H1 (cell line): ENCODE measurements at regions not wholly inside any gene's neighbourhood (a gene's known extent, or its start where the extent isn't known, plus 50 kb on each side); places are given as distances from the start of the nearest gene placed in this dataset.

Source experiments
- CTCF ChIA-PET: fragments of 300-600 bp; sonication (Branson Sonifier 250); formaldehyde crosslinking; loops from one replicate; lab custom pipeline; 2021; ENCODE audit not compliant: partially characterized antibody; lab: Charles Lee
- POLR2A ChIA-PET: fragments of 300-600 bp; sonication (Branson Sonifier 250); formaldehyde crosslinking; loops from one replicate; lab custom pipeline; 2021; ENCODE audit warnings: inconsistent platforms; ENCODE audit not compliant: partially characterized antibody; lab: Charles Lee
- DNase-seq, 2 experiments: peaks; one replicate each; pipeline versions ENCODE4 v3.0.0 to v3.0.0-alpha.2; 2010 to 2022; ENCODE audit warnings: low spot score in 2 of 2, low read depth in 1 of 2, mixed read lengths in 1 of 2
- FAIRE-seq: peaks from 2 replicates; lab custom pipeline; 2011; peaks lifted over from hg19 to GRCh38; lab: Jason Lieb, UNC
- H2AFZ ChIP-seq: 2 replicates; pipeline ENCODE4 v1.8.1; 2012; ENCODE audit warnings: low read length, inconsistent platforms
- H2AK5ac ChIP-seq: 2 replicates; pipeline ENCODE4 v1.6.1; 2013; ENCODE audit warnings: low read depth, low read length
- H2BK120ac ChIP-seq: replicated peaks from 2 replicates; pipeline ENCODE3; 2013; ENCODE audit warnings: low read depth, low read length, inconsistent platforms
- H2BK12ac ChIP-seq: 2 replicates; pipeline ENCODE4 v1.6.1; 2013; ENCODE audit warnings: low read depth, low read length
- H2BK15ac ChIP-seq: 2 replicates; pipeline ENCODE4 v1.6.1; 2013; ENCODE audit warnings: low read length
- H2BK20ac ChIP-seq: 2 replicates; pipeline ENCODE4 v1.6.1; 2013; ENCODE audit warnings: low read length
- H2BK5ac ChIP-seq: 2 replicates; pipeline ENCODE4 v1.6.1; 2013; ENCODE audit warnings: low read depth, low read length
- H3K14ac ChIP-seq: 2 replicates; pipeline ENCODE4 v1.6.1; 2013; ENCODE audit warnings: inconsistent platforms; ENCODE audit not compliant: insufficient read length
- H3K18ac ChIP-seq: 2 replicates; pipeline ENCODE4 v1.6.1; 2013; ENCODE audit warnings: low read length; ENCODE audit errors: extremely low read depth
- H3K23ac ChIP-seq: 2 replicates; pipeline ENCODE4 v1.6.1; 2013; ENCODE audit warnings: inconsistent platforms; ENCODE audit not compliant: insufficient read length
- H3K23me2 ChIP-seq: 2 replicates; pipeline ENCODE4 v1.6.1; 2013; ENCODE audit warnings: low read depth, low read length
- H3K27ac ChIP-seq: 2 replicates; pipeline ENCODE4 v1.6.1; 2011; ENCODE audit warnings: low read depth, low read length, inconsistent platforms
- H3K27me3 ChIP-seq, 4 experiments: replicated peaks in 1 of 4; 1 replicate in 1 of 4; 2 replicates in 3 of 4; pipeline versions ENCODE4 v1.6.1 to v1.8.1; 2011 to 2013; ENCODE audit warnings: low read length in 3 of 4, mild to moderate bottlenecking in 3 of 4, inconsistent platforms in 2 of 4, mixed read lengths in 2 of 4, moderate library complexity in 1 of 4; ENCODE audit not compliant: control insufficient read depth in 3 of 4, insufficient read depth in 3 of 4; ENCODE audit errors: extremely low read depth in 1 of 4
- H3K36me3 ChIP-seq, 4 experiments: 2 replicates each; pipeline versions ENCODE4 v1.6.1 to v1.8.1; 2011 to 2013; ENCODE audit warnings: mild to moderate bottlenecking in 4 of 4, low read length in 3 of 4, moderate library complexity in 2 of 4, control low read depth in 1 of 4, inconsistent platforms in 1 of 4; ENCODE audit not compliant: insufficient read depth in 4 of 4, control insufficient read depth in 2 of 4
- H3K4ac ChIP-seq: replicated peaks from 2 replicates; pipeline ENCODE3; 2013; ENCODE audit warnings: low read length, low read depth, mixed read lengths, inconsistent platforms; ENCODE audit not compliant: insufficient read length
- H3K4me1 ChIP-seq, 4 experiments: replicated peaks in 1 of 4; 1 replicate in 1 of 4; 2 replicates in 3 of 4; pipeline versions ENCODE4 v1.6.1 to v1.8.1; 2011 to 2013; ENCODE audit warnings: low read length in 3 of 4, inconsistent platforms in 2 of 4, mixed read lengths in 1 of 4; ENCODE audit not compliant: insufficient read depth in 4 of 4, control insufficient read depth in 3 of 4
- H3K4me2 ChIP-seq, 2 experiments: 2 replicates each; pipeline versions ENCODE4 v1.6.1 to v1.8.1; 2011 to 2013; ENCODE audit warnings: low read depth in 2 of 2, low read length in 2 of 2, control low read depth in 1 of 2, inconsistent platforms in 1 of 2, mild to moderate bottlenecking in 1 of 2; ENCODE audit not compliant: insufficient read depth in 1 of 2
- H3K4me3 ChIP-seq, 4 experiments: fragments of 200-600, 300-600 bp in 1 of 4; sonication (generic), shearing (Covaris generic), sonication (Bioruptor Twin) in 1 of 4; 2 replicates each; pipeline versions ENCODE4 v1.5.1 to v1.8.1; 2011 to 2016; ENCODE audit warnings: low read length in 4 of 4, low read depth in 3 of 4, control low read depth in 2 of 4, inconsistent platforms in 2 of 4, mild to moderate bottlenecking in 2 of 4, mixed read lengths in 1 of 4, moderate library complexity in 1 of 4; ENCODE audit not compliant: insufficient read depth in 2 of 4; ENCODE audit errors: extremely low read depth in 1 of 4
- H3K56ac ChIP-seq: replicated peaks from 2 replicates; pipeline ENCODE3; 2013; ENCODE audit warnings: low read depth, mild to moderate bottlenecking, mixed read lengths, low read length, inconsistent platforms; ENCODE audit not compliant: insufficient read length
- H3K79me1 ChIP-seq: 2 replicates; pipeline ENCODE4 v1.6.1; 2013; ENCODE audit warnings: low read depth, low read length, control low read depth
- H3K79me2 ChIP-seq, 2 experiments: 2 replicates each; pipeline versions ENCODE4 v1.6.1 to v1.8.1; 2012 to 2013; ENCODE audit warnings: low read length in 2 of 2, mild to moderate bottlenecking in 2 of 2, inconsistent platforms in 1 of 2; ENCODE audit not compliant: insufficient read depth in 2 of 2, control insufficient read depth in 1 of 2
- H3K9ac ChIP-seq, 4 experiments: replicated peaks in 1 of 4; 1 replicate in 1 of 4; 2 replicates in 3 of 4; pipeline versions ENCODE4 v1.6.1 to v1.8.1; 2011 to 2013; ENCODE audit warnings: low read depth in 3 of 4, low read length in 3 of 4, control low read depth in 2 of 4, mild to moderate bottlenecking in 2 of 4, moderate library complexity in 2 of 4, inconsistent platforms in 1 of 4; ENCODE audit errors: extremely low read depth in 1 of 4
- H3K9me3 ChIP-seq, 2 experiments: 2 replicates each; pipeline versions ENCODE4 v1.6.1 to v1.8.1; 2012 to 2013; ENCODE audit warnings: mild to moderate bottlenecking in 2 of 2, moderate library complexity in 2 of 2, control low read depth in 1 of 2, inconsistent platforms in 1 of 2, low read depth in 1 of 2, low read length in 1 of 2, mixed read lengths in 1 of 2; ENCODE audit not compliant: insufficient read depth in 2 of 2
- H4K20me1 ChIP-seq, 2 experiments: replicated peaks in 1 of 2; 2 replicates each; pipeline versions ENCODE3 to v1.8.1; 2011 to 2013; ENCODE audit warnings: inconsistent platforms in 2 of 2, low read length in 2 of 2, mild to moderate bottlenecking in 1 of 2; ENCODE audit not compliant: insufficient read depth in 2 of 2, control insufficient read depth in 1 of 2
- H4K5ac ChIP-seq: 2 replicates; pipeline ENCODE4 v1.6.1; 2013; ENCODE audit warnings: low read length, low read depth, mixed read lengths, inconsistent platforms; ENCODE audit not compliant: insufficient read length
- H4K8ac ChIP-seq: 2 replicates; pipeline ENCODE4 v1.8.0; 2013; ENCODE audit warnings: mild to moderate bottlenecking, moderate library complexity, low read length, inconsistent platforms; ENCODE audit not compliant: insufficient read depth; ENCODE audit errors: extremely low read depth
- H4K91ac ChIP-seq: replicated peaks from 2 replicates; pipeline ENCODE3; 2013; ENCODE audit warnings: low read length, mixed read lengths, inconsistent platforms; ENCODE audit not compliant: insufficient read length
- JUN ChIP-seq: IDR thresholded peaks from 2 replicates; pipeline ENCODE4 v1.6.1; 2011; ENCODE audit warnings: low read depth, mild to moderate bottlenecking, improper control_type of control experiment, low read length
- NANOG ChIP-seq: IDR thresholded peaks from 2 replicates; pipeline ENCODE4 v1.6.1; 2011; ENCODE audit warnings: low read length, low read depth, mild to moderate bottlenecking, inconsistent platforms; ENCODE audit not compliant: insufficient read depth, poor library complexity, severe bottlenecking
- SIN3A ChIP-seq, 2 experiments: IDR thresholded peaks in 1 of 2; conservative IDR thresholded peaks in 1 of 2; 2 replicates each; pipeline ENCODE4 v1.6.1; 2011 to 2012; ENCODE audit warnings: low read length in 2 of 2, improper control_type of control experiment in 1 of 2, low read depth in 1 of 2, mild to moderate bottlenecking in 1 of 2
- SP4 ChIP-seq: IDR thresholded peaks from 2 replicates; pipeline ENCODE4 v1.6.1; 2012; ENCODE audit warnings: low read length, inconsistent platforms
- WGBS, 2 experiments: shearing (Covaris generic) in 1 of 2; methylation state at CpG; one replicate each; pipeline versions ENCODE4 v1.1.6 to v1.1.7; 2013 to 2015; ENCODE audit warnings: low lambda C conversion rate in 2 of 2, mixed read lengths in 2 of 2, inconsistent platforms in 1 of 2, low coverage in 1 of 2, missing lambda C conversion rate in 1 of 2; ENCODE audit not compliant: insufficient replicate concordance in 2 of 2, insufficient coverage in 1 of 2, insufficient read length in 1 of 2; ENCODE audit errors: extremely low coverage in 1 of 2, missing lambda C conversion rate in 1 of 2; 5-methylcytosine and 5-hydroxymethylcytosine counted together

- H2AFZ ChIP-seq = no peak overlapping the region
- CTCF ChIA-PET = interaction anchor here (0.8 to 9.0 kb wide), 7 partner anchors 12 to 428 kb away, joined by 3 to 74 read pairs (median 6); no protein-coding TSS in a partner anchor
- FAIRE-seq (no peak), DNase-seq (no peak)
- peaks cover 3% of the 10 kb centered on the region; the same call in 1 of the 2 replicates for H3K23me2 ChIP-seq
- no peak overlapping the region for H3K56ac ChIP-seq
- no peak overlapping the region for H2BK5ac ChIP-seq
- peaks cover 4 to 8% (median 7%) of the 10 kb centered on the region in 4 experiments for H3K4me1 ChIP-seq
- no peak overlapping the region for H3K4ac ChIP-seq
- no peak overlapping the region for H2BK12ac ChIP-seq
- no peak overlapping the region for H3K27ac ChIP-seq
- no peaks in the 10 kb centered on the region for H4K20me1 ChIP-seq
- H2BK120ac ChIP-seq = no peak overlapping the region
- no peak overlapping the region for H2BK15ac ChIP-seq
- H4K8ac ChIP-seq = no peak overlapping the region; the same call in 1 of the 2 replicates
- POLR2A ChIA-PET = no interaction called here
- peaks cover 0 to 6% (median 5%) of the 10 kb centered on the region in 4 experiments; a peak in 4 of 7 replicates for H3K27me3 ChIP-seq
- no peaks in the 10 kb centered on the region; a peak in 1 of 4 replicates for H3K9me3 ChIP-seq
- H4K91ac ChIP-seq = no peak overlapping the region
- no peak overlapping the region for H3K14ac ChIP-seq
- no peak overlapping the region for H3K23ac ChIP-seq
- no peaks in the 10 kb centered on the region for H3K79me2 ChIP-seq
- no peaks in the 10 kb centered on the region for H3K36me3 ChIP-seq
- no peak overlapping the region for H4K5ac ChIP-seq
- WGBS, 2 experiments = 91% methylated on average over 4 of the region's 5 CpGs; no CpG with 5 or more reads in 1 of the 2 experiments
- no peak overlapping the region for H3K9ac ChIP-seq
- no peak overlapping the region for H3K4me3 ChIP-seq
- H2AK5ac ChIP-seq = no peak overlapping the region
- H3K18ac ChIP-seq = no peak overlapping the region
- no peak overlapping the region for H3K4me2 ChIP-seq
- H3K79me1 ChIP-seq = no peaks in the 10 kb centered on the region
- no peak overlapping the region for H2BK20ac ChIP-seq
- TF ChIP-seq SP4 (no peak), NANOG (no peak), JUN (no peak), SIN3A (conservative IDR thresholded peaks at IDR 0.05 in 1 of 2, IDR thresholded peaks at IDR 0.05 in 1 of 2; ENCODE audit: low read depth in 1 of 2, low read length in 2 of 2) (no peak)
These were observed 287.3 kb downstream of the BMP7 start for GRCh38 chr20:56979125-56979524.
